ENCODE measurements at regions not wholly inside any gene's neighbourhood (a gene's known extent, or its start where the extent isn't known, plus 50 kb on each side); places are given as distances from the start of the nearest gene placed in this dataset.

GRCh38 chr17:12230481-12231354, 210.0 kb downstream of the MAP2K4 start:
- TF ChIP-seq POLR2A (IDR thresholded peaks at IDR 0.05): no peak
- TF ChIP-seq CTCF (IDR thresholded peaks at IDR 0.05): no peak
- TF ChIP-seq POLR2AphosphoS5 (IDR thresholded peaks at IDR 0.05): peak in 2 of 3 donors; percentile 52 to 70
